ENCODE measurements at regions not wholly inside any gene's neighbourhood (a gene's known extent, or its start where the extent isn't known, plus 50 kb on each side); places are given as distances from the start of the nearest gene placed in this dataset.

GRCh38 chr13:105721016-105721415 is 814.4 kb downstream of the EFNB2 start:
- TF ChIP-seq EP300 (IDR thresholded peaks at IDR 0.05; ENCODE audit: borderline replicate concordance) (no peak), TCF12 (IDR thresholded peaks at IDR 0.05; ENCODE audit: low read depth) (no peak), CREB1 (IDR thresholded peaks at IDR 0.05; ENCODE audit: low read depth) (no peak), RAD21 (IDR thresholded peaks at IDR 0.05; ENCODE audit: low read depth) (no peak), MAX (IDR thresholded peaks at IDR 0.05) (no peak), TEAD4 (IDR thresholded peaks at IDR 0.05) (no peak), EGR1 (IDR thresholded peaks at IDR 0.05) (no peak), ZBTB7A (IDR thresholded peaks at IDR 0.05; ENCODE audit: low read depth) (no peak), CEBPB (IDR thresholded peaks at IDR 0.05) (no peak), NFIC (IDR thresholded peaks at IDR 0.05) (no peak), YY1 (IDR thresholded peaks at IDR 0.05; ENCODE audit: low read depth) (no peak), FOXM1 (IDR thresholded peaks at IDR 0.05; ENCODE audit: borderline replicate concordance, low read depth) (no peak), TAF1 (IDR thresholded peaks at IDR 0.05; ENCODE audit: low read depth) (no peak)
- TF ChIP-seq, protein P1, sequence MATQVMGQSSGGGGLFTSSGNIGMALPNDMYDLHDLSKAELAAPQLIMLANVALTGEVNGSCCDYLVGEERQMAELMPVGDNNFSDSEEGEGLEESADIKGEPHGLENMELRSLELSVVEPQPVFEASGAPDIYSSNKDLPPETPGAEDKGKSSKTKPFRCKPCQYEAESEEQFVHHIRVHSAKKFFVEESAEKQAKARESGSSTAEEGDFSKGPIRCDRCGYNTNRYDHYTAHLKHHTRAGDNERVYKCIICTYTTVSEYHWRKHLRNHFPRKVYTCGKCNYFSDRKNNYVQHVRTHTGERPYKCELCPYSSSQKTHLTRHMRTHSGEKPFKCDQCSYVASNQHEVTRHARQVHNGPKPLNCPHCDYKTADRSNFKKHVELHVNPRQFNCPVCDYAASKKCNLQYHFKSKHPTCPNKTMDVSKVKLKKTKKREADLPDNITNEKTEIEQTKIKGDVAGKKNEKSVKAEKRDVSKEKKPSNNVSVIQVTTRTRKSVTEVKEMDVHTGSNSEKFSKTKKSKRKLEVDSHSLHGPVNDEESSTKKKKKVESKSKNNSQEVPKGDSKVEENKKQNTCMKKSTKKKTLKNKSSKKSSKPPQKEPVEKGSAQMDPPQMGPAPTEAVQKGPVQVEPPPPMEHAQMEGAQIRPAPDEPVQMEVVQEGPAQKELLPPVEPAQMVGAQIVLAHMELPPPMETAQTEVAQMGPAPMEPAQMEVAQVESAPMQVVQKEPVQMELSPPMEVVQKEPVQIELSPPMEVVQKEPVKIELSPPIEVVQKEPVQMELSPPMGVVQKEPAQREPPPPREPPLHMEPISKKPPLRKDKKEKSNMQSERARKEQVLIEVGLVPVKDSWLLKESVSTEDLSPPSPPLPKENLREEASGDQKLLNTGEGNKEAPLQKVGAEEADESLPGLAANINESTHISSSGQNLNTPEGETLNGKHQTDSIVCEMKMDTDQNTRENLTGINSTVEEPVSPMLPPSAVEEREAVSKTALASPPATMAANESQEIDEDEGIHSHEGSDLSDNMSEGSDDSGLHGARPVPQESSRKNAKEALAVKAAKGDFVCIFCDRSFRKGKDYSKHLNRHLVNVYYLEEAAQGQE (IDR thresholded peaks at IDR 0.05; ENCODE audit: low read depth): no peak
- TF ChIP-seq, protein P2, sequence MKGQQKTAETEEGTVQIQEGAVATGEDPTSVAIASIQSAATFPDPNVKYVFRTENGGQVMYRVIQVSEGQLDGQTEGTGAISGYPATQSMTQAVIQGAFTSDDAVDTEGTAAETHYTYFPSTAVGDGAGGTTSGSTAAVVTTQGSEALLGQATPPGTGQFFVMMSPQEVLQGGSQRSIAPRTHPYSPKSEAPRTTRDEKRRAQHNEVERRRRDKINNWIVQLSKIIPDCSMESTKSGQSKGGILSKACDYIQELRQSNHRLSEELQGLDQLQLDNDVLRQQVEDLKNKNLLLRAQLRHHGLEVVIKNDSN (IDR thresholded peaks at IDR 0.05): no peak

GRCh38 chr13:105719859-105720258 is 815.6 kb downstream of the EFNB2 start:
- TF ChIP-seq RAD21 (IDR thresholded peaks at IDR 0.05; ENCODE audit: low read depth) (no peak), CREB1 (IDR thresholded peaks at IDR 0.05; ENCODE audit: low read depth) (no peak), EGR1 (IDR thresholded peaks at IDR 0.05) (no peak), TEAD4 (IDR thresholded peaks at IDR 0.05) (no peak), MAX (IDR thresholded peaks at IDR 0.05) (no peak), NFIC (IDR thresholded peaks at IDR 0.05) (no peak), ZBTB7A (IDR thresholded peaks at IDR 0.05; ENCODE audit: low read depth) (no peak), TAF1 (IDR thresholded peaks at IDR 0.05; ENCODE audit: low read depth) (no peak), CEBPB (IDR thresholded peaks at IDR 0.05) (no peak)
- TF ChIP-seq, protein P1 (IDR thresholded peaks at IDR 0.05; ENCODE audit: low read depth): no peak

DNA sequence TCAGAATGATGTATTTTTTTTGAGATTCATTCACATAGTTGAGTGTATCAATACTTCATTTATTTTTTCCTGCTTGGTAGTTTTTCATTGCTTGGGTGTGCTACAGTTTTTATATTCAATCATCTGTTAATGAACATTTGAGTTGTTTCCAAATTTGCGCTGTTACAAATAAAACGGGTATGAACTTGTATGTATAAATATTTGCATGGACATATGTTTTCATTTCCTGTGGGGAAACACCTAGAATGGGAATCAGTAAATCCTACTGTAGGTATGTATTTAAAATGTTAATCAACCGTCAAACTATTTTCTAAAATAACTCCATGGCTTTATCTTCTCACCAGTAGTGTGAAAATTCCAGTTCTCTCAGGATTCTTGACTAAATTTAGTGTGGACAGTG is 826.3 kb downstream of the EFNB2 start:
- no peak for TF ChIP-seq TAF1 (IDR thresholded peaks at IDR 0.05; ENCODE audit: low read depth)

DNA sequence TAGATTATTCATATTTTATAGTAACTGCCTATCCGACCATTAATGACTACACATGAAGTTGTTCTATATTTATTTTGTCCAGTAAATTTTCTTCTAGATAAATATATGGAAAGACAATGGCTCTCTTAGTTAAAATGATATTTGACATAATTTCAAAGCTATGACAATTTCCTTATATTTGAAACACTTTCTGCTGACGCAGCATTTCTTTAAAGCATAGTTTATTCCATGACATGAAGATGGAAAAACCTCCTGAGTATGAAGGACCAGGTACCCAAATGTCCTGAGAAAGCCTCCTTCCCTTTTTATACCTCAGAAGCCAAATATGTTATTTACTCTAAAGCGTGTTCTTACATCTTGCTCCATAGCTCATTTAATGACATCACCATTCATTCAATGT is 831.6 kb downstream of the EFNB2 start:
- TF ChIP-seq TAF1 (IDR thresholded peaks at IDR 0.05; ENCODE audit: low read depth): no peak
- TF ChIP-seq TEAD4 (IDR thresholded peaks at IDR 0.05): no peak
- TF ChIP-seq RAD21 (IDR thresholded peaks at IDR 0.05; ENCODE audit: low read depth): no peak
- TF ChIP-seq, protein P2 (IDR thresholded peaks at IDR 0.05): no peak
- TF ChIP-seq CREB1 (IDR thresholded peaks at IDR 0.05; ENCODE audit: low read depth): no peak
- TF ChIP-seq EGR1 (IDR thresholded peaks at IDR 0.05): no peak
- TF ChIP-seq FOXM1 (IDR thresholded peaks at IDR 0.05; ENCODE audit: borderline replicate concordance, low read depth): no peak
- TF ChIP-seq, protein P1 (IDR thresholded peaks at IDR 0.05; ENCODE audit: low read depth): no peak
- no peak for TF ChIP-seq ZBTB7A (IDR thresholded peaks at IDR 0.05; ENCODE audit: low read depth)
- TF ChIP-seq CEBPB (IDR thresholded peaks at IDR 0.05): no peak
- TF ChIP-seq NFIC (IDR thresholded peaks at IDR 0.05): no peak
- TF ChIP-seq MAX (IDR thresholded peaks at IDR 0.05): no peak
- TF ChIP-seq YY1 (IDR thresholded peaks at IDR 0.05; ENCODE audit: low read depth): no peak
- no peak for TF ChIP-seq EP300 (IDR thresholded peaks at IDR 0.05; ENCODE audit: borderline replicate concordance)
- TF ChIP-seq TCF12 (IDR thresholded peaks at IDR 0.05; ENCODE audit: low read depth): no peak
